HepG2 (cell line): ENCODE measurements at regions not wholly inside any gene's neighbourhood (a gene's known extent, or its start where the extent isn't known, plus 50 kb on each side); places are given as distances from the start of the nearest gene placed in this dataset.

Source experiments
- ATAC-seq: fragments of 200-7000 bp; cut with Tn5 transposase; 3 replicates; pipeline ENCODE4 v1.9.1; 2020; ENCODE audit warnings: mild to moderate bottlenecking, moderate library complexity
- BruUV-seq: library from RNA; stranded (reverse); fragments of 400-500 nt; replicated peaks from 2 replicates; lab custom pipeline; 2021; lab: Mats Ljungman, UMichigan
- CTCF ChIA-PET: fragments of 300-600 bp; formaldehyde crosslinking; extraction: SDS; loops from one replicate; lab custom pipeline; 2021; ENCODE audit warnings: low total read pairs, inconsistent platforms, low intra/inter-chr PET ratio; lab: Yijun Ruan, JAX
- POLR2A ChIA-PET: fragments of 350-600 bp; sonication (Branson Sonifier 250); formaldehyde crosslinking; loops from one replicate; lab custom pipeline; 2020; ENCODE audit warnings: antibody characterized with exemption, inconsistent platforms; lab: Yijun Ruan, JAX
- DNase-seq: peaks from one replicate; pipeline ENCODE4 v3.0.0-alpha.2; 2015; ENCODE audit warnings: low spot score
- FAIRE-seq: peaks from 3 replicates; lab custom pipeline; 2011; peaks lifted over from hg19 to GRCh38; lab: Jason Lieb, UNC
- H2AFZ ChIP-seq: one replicate; pipeline ENCODE4 v1.6.1; 2011; ENCODE audit warnings: low read length, inconsistent platforms
- H3K27ac ChIP-seq: fragments of 300-600 bp; 3 replicates; pipeline ENCODE4 v1.8.0; 2011; ENCODE audit warnings: mixed run types, mild to moderate bottlenecking, mixed read lengths, low read length, inconsistent platforms; ENCODE audit not compliant: insufficient read depth; ENCODE audit errors: extremely low read length
- H3K27me3 ChIP-seq, 2 experiments: fragments of 200-600 bp in 1 of 2; 2 replicates in 1 of 2; 3 replicates in 1 of 2; pipeline versions ENCODE4 v1.6.0 to v1.8.0; 2011; ENCODE audit warnings: low read length in 2 of 2, mild to moderate bottlenecking in 2 of 2, moderate library complexity in 2 of 2, inconsistent platforms in 1 of 2; ENCODE audit not compliant: insufficient read depth in 2 of 2, control insufficient read depth in 1 of 2
- H3K36me3 ChIP-seq, 2 experiments: fragments of 200-600 bp in 1 of 2; replicated peaks in 1 of 2; 2 replicates in 1 of 2; 3 replicates in 1 of 2; pipeline versions ENCODE4 v1.5.1 to v1.8.0; 2011; ENCODE audit warnings: low read length in 2 of 2, inconsistent platforms in 1 of 2; ENCODE audit not compliant: insufficient read depth in 2 of 2, control insufficient read depth in 1 of 2
- H3K4me1 ChIP-seq: 2 replicates; pipeline ENCODE4 v1.5.1; 2012; ENCODE audit warnings: low read length, inconsistent platforms; ENCODE audit not compliant: insufficient read depth
- H3K4me2 ChIP-seq: 2 replicates; pipeline ENCODE4 v1.6.0; 2011; ENCODE audit warnings: low read depth, low read length, inconsistent platforms
- H3K4me3 ChIP-seq, 3 experiments: fragments of 200-600 bp in 1 of 3; sonication (generic), shearing (Covaris generic) in 1 of 3; replicated peaks in 1 of 3; 2 replicates each; pipeline ENCODE4 v1.5.1; 2011 to 2016; ENCODE audit warnings: low read length in 3 of 3, inconsistent platforms in 2 of 3, low read depth in 2 of 3, mild to moderate bottlenecking in 2 of 3, control low read depth in 1 of 3, mixed read lengths in 1 of 3; ENCODE audit not compliant: insufficient read depth in 1 of 3
- H3K79me2 ChIP-seq: one replicate; pipeline ENCODE4 v1.6.1; 2011; ENCODE audit warnings: low read length, inconsistent platforms; ENCODE audit not compliant: insufficient read depth
- H3K9ac ChIP-seq: 2 replicates; pipeline ENCODE4 v1.6.0; 2011; ENCODE audit warnings: mild to moderate bottlenecking, low read depth, low read length, inconsistent platforms; ENCODE audit not compliant: insufficient read depth
- H3K9me3 ChIP-seq: 2 replicates; pipeline ENCODE4 v1.5.1; 2012; ENCODE audit warnings: mild to moderate bottlenecking, low read length
- H4K20me1 ChIP-seq: 2 replicates; pipeline ENCODE4 v1.6.0; 2011; ENCODE audit warnings: inconsistent platforms, mild to moderate bottlenecking, low read length, moderate library complexity; ENCODE audit not compliant: insufficient read depth
- ARID3A ChIP-seq: IDR thresholded peaks from 2 replicates; pipeline ENCODE4 v1.6.1; 2012; ENCODE audit warnings: low read depth, low read length, improper control_type of control experiment
- CHD4 ChIP-seq: fragments of 200-600 bp; sonication (generic); IDR thresholded peaks from 2 replicates; pipeline ENCODE4 v1.7.0; 2017; ENCODE audit warnings: mild to moderate bottlenecking, low read length, borderline replicate concordance
- FLYWCH1 ChIP-seq: sonication (generic); formaldehyde crosslinking; IDR thresholded peaks from 2 replicates; pipeline ENCODE4 v1.8.1; 2023; ENCODE audit warnings: mild to moderate bottlenecking, missing genetic modification reagents
- MTA1 ChIP-seq: sonication (generic); formaldehyde crosslinking; IDR thresholded peaks from 2 replicates; pipeline ENCODE4 v1.4.0; 2020; ENCODE audit warnings: missing genetic modification reagents, mild to moderate bottlenecking, borderline replicate concordance
- TEAD3 ChIP-seq: optimal IDR thresholded peaks from 2 replicates; pipeline ENCODE3; 2016; ENCODE audit warnings: borderline replicate concordance
- ZNF205 ChIP-seq: IDR thresholded peaks from 2 replicates; pipeline ENCODE4 v1.6.1; 2018; ENCODE audit warnings: missing biosample characterization, missing genetic modification reagents
- ZNF282 ChIP-seq: fragments of 450-650 bp; IDR thresholded peaks from 2 replicates; pipeline ENCODE4 v1.6.1; 2018; ENCODE audit not compliant: partially characterized antibody
- ZNF337 ChIP-seq: sonication (generic); formaldehyde crosslinking; IDR thresholded peaks from 2 replicates; pipeline ENCODE4 v1.5.1; 2020; ENCODE audit warnings: missing genetic modification reagents, low read depth, mild to moderate bottlenecking, borderline replicate concordance
- ZNF510 ChIP-seq: sonication (generic); formaldehyde crosslinking; IDR thresholded peaks from 2 replicates; pipeline ENCODE4 v1.4.0; 2020; ENCODE audit warnings: low read depth, mild to moderate bottlenecking, missing genetic modification reagents
- ZNF589 ChIP-seq: sonication (generic); formaldehyde crosslinking; conservative IDR thresholded peaks from 2 replicates; pipeline ENCODE4 v1.8.0; 2022; ENCODE audit warnings: mild to moderate bottlenecking, moderate library complexity, missing genetic modification reagents
- WGBS: methylation state at CpG from one replicate; pipeline ENCODE4 v1.1.6; 2017; ENCODE audit warnings: low lambda C conversion rate; 5-methylcytosine and 5-hydroxymethylcytosine counted together
- in situ Hi-C: cut with HindIII; loops from 2 replicates; pipeline ENCODE4 v1.10.0; 2017; ENCODE audit warnings: low pct_unique_long_range_greater_than_20kb; ENCODE audit not compliant: extremely low pct_ligation_motif_present
- intact Hi-C: fragments of 100-400 bp; cut with micrococcal nuclease; formaldehyde crosslinking; loops from one replicate; pipeline ENCODE4 v1.10.0; 2022; ENCODE audit not compliant: unreplicated experiment
- TF ChIP-seq, protein P1 (sequence below): sonication (generic); formaldehyde crosslinking; IDR thresholded peaks from 2 replicates; pipeline ENCODE4 v1.5.0; 2020; ENCODE audit warnings: mild to moderate bottlenecking, missing genetic modification reagents

GRCh38 chr6:169365567-169366257 is 112.1 kb upstream of the THBS2 start:
- POLR2A ChIA-PET = no interaction called here
- Histone ChIP-seq H3K9me3 (no peaks in the 10 kb centered on the region), H3K27ac (no peak overlapping the region), H3K27me3 (peaks cover 0 to 14% of the 10 kb centered on the region in 2 experiments; a peak in 3 of 5 replicates), H3K79me2 (no peaks in the 10 kb centered on the region), H4K20me1 (no peaks in the 10 kb centered on the region), H3K4me1 (no peaks in the 10 kb centered on the region), H2AFZ (no peak overlapping the region), H3K4me2 (no peak overlapping the region), H3K4me3 (no peak overlapping the region), H3K9ac (no peak overlapping the region), H3K36me3 (no peaks in the 10 kb centered on the region)
- BruUV-seq = no TSS peak
- DNase-seq (no peak), ATAC-seq (no peak), FAIRE-seq (no peak)
- intact Hi-C loops = no loop called here
- WGBS = 29% methylated on average over 12 of the region's 13 CpGs
- in situ Hi-C loops = no loop called here
- CTCF ChIA-PET = no interaction called here
- no peak for TF ChIP-seq ARID3A
- TF ChIP-seq ZNF205 (CRISPR knock-in tag) = no peak
- TF ChIP-seq ZNF282 = no peak
- TF ChIP-seq CHD4 = no peak
- TF ChIP-seq ZNF337 (CRISPR knock-in tag) = no peak
- TF ChIP-seq TEAD3 (CRISPR knock-in tag) = no peak
- TF ChIP-seq ZNF589 (CRISPR knock-in tag) = no peak
- TF ChIP-seq, protein P1, sequence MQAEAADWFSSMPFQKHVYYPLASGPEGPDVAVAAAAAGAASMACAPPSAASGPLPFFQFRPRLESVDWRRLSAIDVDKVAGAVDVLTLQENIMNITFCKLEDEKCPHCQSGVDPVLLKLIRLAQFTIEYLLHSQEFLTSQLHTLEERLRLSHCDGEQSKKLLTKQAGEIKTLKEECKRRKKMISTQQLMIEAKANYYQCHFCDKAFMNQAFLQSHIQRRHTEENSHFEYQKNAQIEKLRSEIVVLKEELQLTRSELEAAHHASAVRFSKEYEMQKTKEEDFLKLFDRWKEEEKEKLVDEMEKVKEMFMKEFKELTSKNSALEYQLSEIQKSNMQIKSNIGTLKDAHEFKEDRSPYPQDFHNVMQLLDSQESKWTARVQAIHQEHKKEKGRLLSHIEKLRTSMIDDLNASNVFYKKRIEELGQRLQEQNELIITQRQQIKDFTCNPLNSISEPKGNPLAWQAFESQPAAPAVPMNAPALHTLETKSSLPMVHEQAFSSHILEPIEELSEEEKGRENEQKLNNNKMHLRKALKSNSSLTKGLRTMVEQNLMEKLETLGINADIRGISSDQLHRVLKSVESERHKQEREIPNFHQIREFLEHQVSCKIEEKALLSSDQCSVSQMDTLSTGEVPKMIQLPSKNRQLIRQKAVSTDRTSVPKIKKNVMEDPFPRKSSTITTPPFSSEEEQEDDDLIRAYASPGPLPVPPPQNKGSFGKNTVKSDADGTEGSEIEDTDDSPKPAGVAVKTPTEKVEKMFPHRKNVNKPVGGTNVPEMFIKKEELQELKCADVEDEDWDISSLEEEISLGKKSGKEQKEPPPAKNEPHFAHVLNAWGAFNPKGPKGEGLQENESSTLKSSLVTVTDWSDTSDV (CRISPR knock-in tag) = no peak
- no peak for TF ChIP-seq MTA1 (CRISPR knock-in tag)
- no peak for TF ChIP-seq ZNF510 (CRISPR knock-in tag)
- TF ChIP-seq FLYWCH1 = no peak
